ENCODE measurements at regions not wholly inside any gene's neighbourhood (a gene's known extent, or its start where the extent isn't known, plus 50 kb on each side); places are given as distances from the start of the nearest gene placed in this dataset.

DNA sequence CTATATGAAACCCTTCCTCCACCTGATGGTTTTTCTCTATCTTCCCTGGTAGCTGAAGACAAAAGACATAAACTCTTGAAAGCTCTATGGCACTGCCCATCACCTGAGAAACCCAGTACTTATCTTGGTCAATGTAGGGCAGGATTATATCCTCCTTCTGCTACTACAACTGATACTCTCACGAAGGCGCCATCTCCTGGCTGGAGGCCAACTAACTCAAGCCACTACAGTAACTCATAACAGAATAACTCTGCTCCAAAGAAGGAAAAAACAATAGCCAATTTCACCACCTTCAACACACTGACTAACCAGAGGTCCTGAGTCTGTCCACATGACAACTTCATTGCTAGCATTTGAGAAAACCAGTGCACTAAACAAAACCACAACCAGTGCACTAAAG lies 409.2 kb downstream of the CETN3 start:
- WGBS (ENCODE audit: insufficient coverage, low coverage, low lambda C conversion rate, missing lambda C conversion rate) = 70% methylated on average over 2 of the region's 2 CpGs
- ATAC-seq = no peak
- DNase-seq = no peak
- intact Hi-C loops (cut with DNase I) = no loop called here
- no peaks in the 10 kb centered on the region for H3K27me3 ChIP-seq
- H3K4me3 ChIP-seq = no peak overlapping the region
- H3K9me3 ChIP-seq = no peaks in the 10 kb centered on the region
- H3K36me3 ChIP-seq = no peaks in the 10 kb centered on the region
- H3K4me1 ChIP-seq = no peaks in the 10 kb centered on the region
- H3K27ac ChIP-seq = no peak overlapping the region
- TF ChIP-seq, protein P1, sequence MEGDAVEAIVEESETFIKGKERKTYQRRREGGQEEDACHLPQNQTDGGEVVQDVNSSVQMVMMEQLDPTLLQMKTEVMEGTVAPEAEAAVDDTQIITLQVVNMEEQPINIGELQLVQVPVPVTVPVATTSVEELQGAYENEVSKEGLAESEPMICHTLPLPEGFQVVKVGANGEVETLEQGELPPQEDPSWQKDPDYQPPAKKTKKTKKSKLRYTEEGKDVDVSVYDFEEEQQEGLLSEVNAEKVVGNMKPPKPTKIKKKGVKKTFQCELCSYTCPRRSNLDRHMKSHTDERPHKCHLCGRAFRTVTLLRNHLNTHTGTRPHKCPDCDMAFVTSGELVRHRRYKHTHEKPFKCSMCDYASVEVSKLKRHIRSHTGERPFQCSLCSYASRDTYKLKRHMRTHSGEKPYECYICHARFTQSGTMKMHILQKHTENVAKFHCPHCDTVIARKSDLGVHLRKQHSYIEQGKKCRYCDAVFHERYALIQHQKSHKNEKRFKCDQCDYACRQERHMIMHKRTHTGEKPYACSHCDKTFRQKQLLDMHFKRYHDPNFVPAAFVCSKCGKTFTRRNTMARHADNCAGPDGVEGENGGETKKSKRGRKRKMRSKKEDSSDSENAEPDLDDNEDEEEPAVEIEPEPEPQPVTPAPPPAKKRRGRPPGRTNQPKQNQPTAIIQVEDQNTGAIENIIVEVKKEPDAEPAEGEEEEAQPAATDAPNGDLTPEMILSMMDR (IDR thresholded peaks at IDR 0.05) = no peak

DNA sequence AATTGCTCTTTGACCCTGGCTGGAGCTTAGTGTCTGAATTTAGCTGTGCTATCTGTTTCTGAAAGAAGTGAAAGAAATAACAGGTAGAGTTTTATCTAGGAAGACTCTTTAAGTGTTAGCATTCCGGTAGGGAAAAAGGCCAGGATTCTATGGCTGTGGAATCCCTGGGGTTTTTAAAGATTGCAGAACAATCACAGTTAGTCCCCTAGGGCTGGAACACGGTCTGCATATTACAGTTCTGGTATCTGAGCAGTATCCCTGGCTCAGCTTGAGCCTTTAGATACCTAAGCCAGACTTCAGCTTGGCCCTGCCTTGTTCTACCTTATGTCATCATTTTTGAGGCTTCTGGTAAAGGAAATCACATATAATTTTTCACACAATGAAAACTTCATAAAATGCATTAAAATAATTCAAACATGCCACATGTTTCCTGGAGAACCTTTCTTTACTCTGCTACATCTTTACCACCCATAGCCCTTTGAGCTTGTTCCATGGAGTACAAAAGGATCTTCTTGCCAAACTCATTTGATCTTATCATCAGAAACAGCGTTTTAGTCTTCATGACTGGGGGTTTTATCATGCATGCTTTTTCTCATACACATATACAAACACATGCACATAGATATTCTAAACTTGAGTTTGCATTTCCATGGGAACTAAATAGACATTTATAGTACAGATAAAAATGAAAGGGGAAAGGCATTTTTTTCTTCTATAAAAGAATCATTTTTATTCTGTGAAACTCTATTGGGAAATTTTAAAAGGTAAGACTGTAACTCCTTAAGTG lies 410.8 kb downstream of the CETN3 start:
- WGBS (ENCODE audit: insufficient coverage, low coverage, low lambda C conversion rate, missing lambda C conversion rate) = 24% methylated on average over 3 of the region's 3 CpGs
- ATAC-seq (no peak), DNase-seq (no peak)
- intact Hi-C loops (cut with DNase I) = no loop called here
- no peak overlapping the region for H3K27ac ChIP-seq
- H3K36me3 ChIP-seq = no peaks in the 10 kb centered on the region
- no peaks in the 10 kb centered on the region for H3K27me3 ChIP-seq
- no peak for TF ChIP-seq POLR2A (IDR thresholded peaks at IDR 0.05)
- TF ChIP-seq, protein P1 (IDR thresholded peaks at IDR 0.05) = no peak
- H3K9me3 ChIP-seq = no peaks in the 10 kb centered on the region
- no peaks in the 10 kb centered on the region for H3K4me1 ChIP-seq
- H3K4me3 ChIP-seq = no peak overlapping the region

DNA sequence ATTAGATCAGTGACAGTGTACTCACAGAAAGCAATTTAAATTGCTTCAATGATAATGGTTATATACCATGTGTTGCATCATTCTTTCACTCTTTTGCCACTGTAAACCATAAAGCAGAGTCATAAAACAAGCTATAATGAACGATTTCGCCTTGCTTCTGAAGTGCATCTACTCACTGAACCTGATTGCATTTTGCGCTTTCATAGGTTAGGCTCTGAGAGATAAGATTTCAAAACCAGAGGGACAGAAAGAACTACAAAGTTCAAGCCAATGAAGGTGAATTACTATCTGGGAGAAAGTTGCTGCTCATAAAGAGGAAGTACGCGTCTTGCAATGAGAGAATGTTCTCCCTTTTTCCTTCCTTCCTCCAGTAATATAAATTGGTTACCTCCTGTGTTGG lies 412.7 kb downstream of the CETN3 start:
- DNase-seq (no peak), ATAC-seq (no peak)
- WGBS (ENCODE audit: insufficient coverage, low coverage, low lambda C conversion rate, missing lambda C conversion rate) = 55% methylated on average over 5 of the region's 5 CpGs
- Histone ChIP-seq H3K36me3 (no peaks in the 10 kb centered on the region), H3K4me1 (no peaks in the 10 kb centered on the region), H3K9me3 (no peaks in the 10 kb centered on the region), H3K27me3 (no peaks in the 10 kb centered on the region), H3K4me3 (no peak overlapping the region), H3K27ac (no peak overlapping the region)
- TF ChIP-seq POLR2A (IDR thresholded peaks at IDR 0.05) = no peak
- TF ChIP-seq, protein P1 (IDR thresholded peaks at IDR 0.05) = no peak
- intact Hi-C loops (cut with DNase I) = no loop called here

DNA sequence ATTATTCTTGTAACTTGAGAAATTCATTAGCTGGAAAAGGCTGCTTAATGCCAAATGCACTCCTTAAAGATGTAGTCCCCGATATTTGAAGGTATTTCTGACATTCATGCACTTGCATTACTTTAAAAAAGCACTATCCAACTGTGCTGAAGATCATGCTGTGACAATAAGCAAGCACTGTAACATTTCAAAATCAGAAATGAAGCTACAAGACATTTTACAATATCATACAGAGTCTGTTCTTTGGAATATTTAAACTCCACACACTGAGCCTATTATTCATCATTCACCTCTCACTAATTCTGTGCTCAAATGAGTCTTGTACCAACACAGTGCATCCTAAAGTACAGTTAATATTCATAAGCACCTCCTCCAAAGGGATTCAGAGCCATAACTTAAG lies 413.2 kb downstream of the CETN3 start:
- intact Hi-C loops (cut with DNase I) = no loop called here
- H3K27ac ChIP-seq = no peak overlapping the region

More for the DNA sequence above, 413.2 kb downstream of the CETN3 start:
- Histone ChIP-seq H3K36me3 (no peaks in the 10 kb centered on the region), H3K4me3 (no peak overlapping the region), H3K9me3 (no peaks in the 10 kb centered on the region), H3K27me3 (no peaks in the 10 kb centered on the region), H3K4me1 (no peaks in the 10 kb centered on the region)
- ATAC-seq (no peak), DNase-seq (no peak)
- no peak for TF ChIP-seq POLR2A (IDR thresholded peaks at IDR 0.05)
- TF ChIP-seq, protein P1 (IDR thresholded peaks at IDR 0.05) = no peak
- 31% methylated on average over 1 of the region's 1 CpG for WGBS (ENCODE audit: insufficient coverage, low coverage, low lambda C conversion rate, missing lambda C conversion rate)
